Large intestine (tissue), 3 donors: ENCODE measurements at regions not wholly inside any gene's neighbourhood (a gene's known extent, or its start where the extent isn't known, plus 50 kb on each side); places are given as distances from the start of the nearest gene placed in this dataset.

ENCODE experiments used
- DNase-seq, 2 donors: peaks; one replicate each; pipeline versions ENCODE4 v3.0.0 to v3.0.0-alpha.2; 2013
- H3K27ac ChIP-seq: one replicate; pipeline ENCODE4 v1.5.1; 2013; ENCODE audit warnings: low read length
- H3K27me3 ChIP-seq: 2 replicates; pipeline ENCODE4 v1.6.1; 2013; ENCODE audit warnings: low read length; ENCODE audit not compliant: control insufficient read depth, insufficient read depth
- H3K36me3 ChIP-seq: 2 replicates; pipeline ENCODE4 v1.6.1; 2013; ENCODE audit warnings: low read length; ENCODE audit not compliant: control insufficient read depth, insufficient read depth
- H3K4me1 ChIP-seq: one replicate; pipeline ENCODE4 v1.6.1; 2013; ENCODE audit warnings: low read length; ENCODE audit not compliant: control insufficient read depth, insufficient read depth
- H3K4me3 ChIP-seq: one replicate; pipeline ENCODE4 v1.5.1; 2013; ENCODE audit warnings: low read length
- H3K9me3 ChIP-seq: one replicate; pipeline ENCODE4 v1.6.1; 2013; ENCODE audit warnings: mild to moderate bottlenecking, low read depth, low read length, moderate library complexity; ENCODE audit not compliant: control insufficient read depth
- WGBS: methylation state at CpG from one replicate; pipeline ENCODE4 v1.1.5; 2013; ENCODE audit warnings: low lambda C conversion rate; ENCODE audit not compliant: insufficient coverage; 5-methylcytosine and 5-hydroxymethylcytosine counted together

GRCh38 chr10:123550675-123551096 lies 115.5 kb upstream of the GPR26 start:
- WGBS, result no CpG with 5 or more reads among the region's 9 CpGs
- no peak overlapping the region for H3K4me3 ChIP-seq
- H3K4me1 ChIP-seq, result no peaks in the 10 kb centered on the region
- no peak for DNase-seq
- H3K27ac ChIP-seq, result no peak overlapping the region
- H3K9me3 ChIP-seq, result no peaks in the 10 kb centered on the region
- no peaks in the 10 kb centered on the region for H3K36me3 ChIP-seq
- peaks cover 17% of the 10 kb centered on the region for H3K27me3 ChIP-seq

- H3K27me3 ChIP-seq, result peaks cover 17% of the 10 kb centered on the region
- no CpG with 5 or more reads among the region's 7 CpGs for WGBS
Measured at GRCh38 chr10:123551259-123551658, 114.9 kb upstream of the GPR26 start.

GRCh38 chr10:123552760-123553554 lies 113.2 kb upstream of the GPR26 start:
- Histone ChIP-seq H3K27ac (no peak overlapping the region), H3K4me1 (no peaks in the 10 kb centered on the region), H3K4me3 (no peak overlapping the region), H3K36me3 (no peaks in the 10 kb centered on the region), H3K27me3 (peaks cover 11% of the 10 kb centered on the region), H3K9me3 (no peaks in the 10 kb centered on the region)
- DNase-seq, result no peak
- WGBS, result 90% methylated on average over 2 of the region's 11 CpGs

More at GRCh38 chr10:123551259-123551658, 114.9 kb upstream of the GPR26 start:
- no peak overlapping the region for H3K27ac ChIP-seq
- H3K9me3 ChIP-seq, result no peaks in the 10 kb centered on the region
- no peaks in the 10 kb centered on the region for H3K36me3 ChIP-seq
- no peak overlapping the region for H3K4me3 ChIP-seq
- no peak for DNase-seq
- H3K4me1 ChIP-seq, result no peaks in the 10 kb centered on the region

- Histone ChIP-seq H3K4me3 (no peak overlapping the region), H3K36me3 (no peaks in the 10 kb centered on the region), H3K27ac (no peak overlapping the region), H3K4me1 (no peaks in the 10 kb centered on the region), H3K27me3 (peaks cover 7% of the 10 kb centered on the region), H3K9me3 (no peaks in the 10 kb centered on the region)
- DNase-seq, result no peak
- WGBS, result 60% methylated on average over 1 of the region's 10 CpGs
Measured at GRCh38 chr10:123553810-123554430, 112.2 kb upstream of the GPR26 start.

GRCh38 chr10:123554656-123555055 lies 111.5 kb upstream of the GPR26 start:
- no peak for DNase-seq
- Histone ChIP-seq H3K36me3 (no peaks in the 10 kb centered on the region), H3K9me3 (no peaks in the 10 kb centered on the region), H3K4me3 (no peak overlapping the region), H3K4me1 (no peaks in the 10 kb centered on the region), H3K27ac (no peak overlapping the region), H3K27me3 (peaks cover 7% of the 10 kb centered on the region)
- 94% methylated on average over 2 of the region's 8 CpGs for WGBS

- no peak for DNase-seq
- H3K27ac ChIP-seq, result no peak overlapping the region
- no peaks in the 10 kb centered on the region for H3K4me1 ChIP-seq
- H3K27me3 ChIP-seq, result peaks cover 6% of the 10 kb centered on the region
- H3K36me3 ChIP-seq, result no peaks in the 10 kb centered on the region
- WGBS, result 100% methylated on average over 1 of the region's 4 CpGs
- no peak overlapping the region for H3K4me3 ChIP-seq
- no peaks in the 10 kb centered on the region for H3K9me3 ChIP-seq
Measured at GRCh38 chr10:123555616-123556015, 110.5 kb upstream of the GPR26 start.

GRCh38 chr10:123556049-123556448 lies 110.1 kb upstream of the GPR26 start:
- H3K27ac ChIP-seq, result no peak overlapping the region
- H3K27me3 ChIP-seq, result peaks cover 8% of the 10 kb centered on the region
- H3K9me3 ChIP-seq, result no peaks in the 10 kb centered on the region
- H3K4me1 ChIP-seq, result no peaks in the 10 kb centered on the region
- no CpG with 5 or more reads among the region's 7 CpGs for WGBS
- H3K36me3 ChIP-seq, result no peaks in the 10 kb centered on the region
- no peak overlapping the region for H3K4me3 ChIP-seq
- no peak for DNase-seq

GRCh38 chr10:123556736-123557135 lies 109.4 kb upstream of the GPR26 start:
- peak in 1 of 2 donors; percentile 5 for DNase-seq
- WGBS, result no CpG with 5 or more reads among the region's 16 CpGs
- no peaks in the 10 kb centered on the region for H3K36me3 ChIP-seq
- H3K27ac ChIP-seq, result no peak overlapping the region
- H3K4me1 ChIP-seq, result no peaks in the 10 kb centered on the region
- H3K27me3 ChIP-seq, result peaks cover 11% of the 10 kb centered on the region
- H3K4me3 ChIP-seq, result no peak overlapping the region
- no peaks in the 10 kb centered on the region for H3K9me3 ChIP-seq

GRCh38 chr10:123557366-123558108 lies 108.6 kb upstream of the GPR26 start:
- Histone ChIP-seq H3K4me3 (no peak overlapping the region), H3K36me3 (no peaks in the 10 kb centered on the region), H3K4me1 (no peaks in the 10 kb centered on the region), H3K9me3 (no peaks in the 10 kb centered on the region), H3K27ac (no peak overlapping the region), H3K27me3 (peaks cover 14% of the 10 kb centered on the region)
- 60% methylated on average over 1 of the region's 8 CpGs for WGBS
- no peak for DNase-seq

- Histone ChIP-seq H3K4me1 (no peaks in the 10 kb centered on the region), H3K4me3 (no peak overlapping the region), H3K36me3 (no peaks in the 10 kb centered on the region), H3K9me3 (no peaks in the 10 kb centered on the region), H3K27me3 (peaks cover 14% of the 10 kb centered on the region), H3K27ac (no peak overlapping the region)
- no peak for DNase-seq
- no CpG with 5 or more reads among the region's 17 CpGs for WGBS
Measured at GRCh38 chr10:123558651-123559050, 107.5 kb upstream of the GPR26 start.
